Cardiac fibroblast (primary cell): ENCODE measurements at regions not wholly inside any gene's neighbourhood (a gene's known extent, or its start where the extent isn't known, plus 50 kb on each side); places are given as distances from the start of the nearest gene placed in this dataset.

Experiments
- DNase-seq, 2 donors: peaks; one replicate each; pipeline versions ENCODE4 v3.0.0 to v3.0.0-alpha.2; 2010; ENCODE audit warnings: low read depth in 2 of 2
- H3K4me3 ChIP-seq, 2 donors: replicated peaks in 1 of 2; 1 replicate in 1 of 2; 2 replicates in 1 of 2; pipeline ENCODE4 v1.5.1; 2011; ENCODE audit warnings: low read depth in 2 of 2, low read length in 2 of 2, mild to moderate bottlenecking in 2 of 2, moderate library complexity in 1 of 2
- TF ChIP-seq, protein P1 (sequence below): IDR thresholded peaks from one replicate; pipeline ENCODE4 v1.5.1; 2011; ENCODE audit warnings: low read depth, mild to moderate bottlenecking, low read length, inconsistent platforms

DNA sequence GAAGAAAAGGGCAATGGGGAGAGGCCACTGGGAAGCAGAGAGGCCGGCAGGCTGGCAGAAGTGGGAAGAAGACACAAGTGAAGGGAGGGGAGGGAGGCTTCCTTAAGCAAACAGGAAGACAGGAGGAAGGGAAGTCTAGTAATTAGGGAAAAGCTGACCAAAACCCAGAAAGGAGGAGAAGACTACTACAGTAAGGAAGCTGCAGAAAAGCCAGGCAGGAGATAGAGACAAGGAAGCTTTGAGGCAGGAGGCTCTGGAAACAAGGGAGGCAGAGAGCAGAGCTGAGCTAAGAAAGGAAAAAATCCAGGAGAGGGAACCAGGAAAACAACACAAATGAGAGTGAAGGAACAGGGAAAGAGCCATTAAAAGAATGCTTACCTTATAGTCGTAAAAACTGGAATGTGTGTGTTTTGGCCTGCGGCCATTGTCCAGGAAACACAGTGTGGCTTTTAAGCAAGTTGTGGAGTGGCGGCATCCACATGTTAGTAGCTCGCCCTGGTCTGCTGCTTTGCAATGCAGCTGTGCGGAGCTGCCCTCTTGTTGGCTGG, 317.1 kb upstream of the CLINT1 start:
- no peak overlapping the region for H3K4me3 ChIP-seq
- TF ChIP-seq, protein P1, sequence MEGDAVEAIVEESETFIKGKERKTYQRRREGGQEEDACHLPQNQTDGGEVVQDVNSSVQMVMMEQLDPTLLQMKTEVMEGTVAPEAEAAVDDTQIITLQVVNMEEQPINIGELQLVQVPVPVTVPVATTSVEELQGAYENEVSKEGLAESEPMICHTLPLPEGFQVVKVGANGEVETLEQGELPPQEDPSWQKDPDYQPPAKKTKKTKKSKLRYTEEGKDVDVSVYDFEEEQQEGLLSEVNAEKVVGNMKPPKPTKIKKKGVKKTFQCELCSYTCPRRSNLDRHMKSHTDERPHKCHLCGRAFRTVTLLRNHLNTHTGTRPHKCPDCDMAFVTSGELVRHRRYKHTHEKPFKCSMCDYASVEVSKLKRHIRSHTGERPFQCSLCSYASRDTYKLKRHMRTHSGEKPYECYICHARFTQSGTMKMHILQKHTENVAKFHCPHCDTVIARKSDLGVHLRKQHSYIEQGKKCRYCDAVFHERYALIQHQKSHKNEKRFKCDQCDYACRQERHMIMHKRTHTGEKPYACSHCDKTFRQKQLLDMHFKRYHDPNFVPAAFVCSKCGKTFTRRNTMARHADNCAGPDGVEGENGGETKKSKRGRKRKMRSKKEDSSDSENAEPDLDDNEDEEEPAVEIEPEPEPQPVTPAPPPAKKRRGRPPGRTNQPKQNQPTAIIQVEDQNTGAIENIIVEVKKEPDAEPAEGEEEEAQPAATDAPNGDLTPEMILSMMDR: no peak
- DNase-seq: no peak

DNA sequence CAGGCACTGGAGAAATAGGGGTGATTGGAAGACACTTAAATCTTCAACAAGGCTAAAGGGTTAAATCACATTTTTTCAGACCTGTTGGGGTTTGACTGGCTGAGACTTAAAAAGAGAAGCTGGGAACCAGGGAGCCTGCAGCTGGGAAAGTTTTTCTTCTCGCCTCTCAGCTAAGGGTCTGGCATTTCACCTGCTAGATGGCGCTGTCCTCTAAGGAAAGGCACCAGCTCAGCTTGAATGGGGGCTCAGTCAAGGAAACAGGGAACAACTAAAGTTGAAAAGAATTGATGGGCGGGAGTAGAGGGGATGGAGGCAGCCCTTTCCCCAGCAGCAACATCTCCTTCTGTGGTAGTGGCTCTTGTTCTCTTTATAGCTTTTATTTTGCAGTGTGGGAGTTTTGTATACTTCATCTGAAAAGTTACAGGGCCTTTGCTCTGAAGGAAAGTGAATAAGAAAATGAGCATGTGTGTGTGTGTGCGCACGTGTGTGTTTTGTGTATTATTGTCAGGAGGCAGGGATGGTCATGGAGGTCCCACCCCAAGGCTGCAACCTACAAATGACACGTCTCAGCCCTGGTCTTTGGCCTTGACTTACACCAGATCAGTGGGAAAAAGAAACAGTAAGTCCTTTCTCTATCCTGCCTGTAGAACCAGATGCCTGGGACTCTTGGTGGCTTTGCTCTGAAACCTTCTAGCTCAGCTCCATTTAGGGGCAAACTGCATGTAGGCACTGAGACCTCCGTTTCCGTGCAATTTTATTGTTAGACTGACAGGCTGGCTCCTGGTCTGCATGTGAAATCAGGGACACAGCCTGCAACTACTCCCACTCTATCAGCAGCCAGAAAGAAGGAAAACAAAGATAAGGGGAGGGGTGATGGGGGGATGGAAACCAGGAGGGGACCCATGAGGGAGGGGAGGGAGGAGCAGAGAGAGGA, 316.2 kb upstream of the CLINT1 start:
- H3K4me3 ChIP-seq: no peak overlapping the region
- TF ChIP-seq, protein P1: peak; percentile 88
- peak; percentile 76 to 78 for DNase-seq

DNA sequence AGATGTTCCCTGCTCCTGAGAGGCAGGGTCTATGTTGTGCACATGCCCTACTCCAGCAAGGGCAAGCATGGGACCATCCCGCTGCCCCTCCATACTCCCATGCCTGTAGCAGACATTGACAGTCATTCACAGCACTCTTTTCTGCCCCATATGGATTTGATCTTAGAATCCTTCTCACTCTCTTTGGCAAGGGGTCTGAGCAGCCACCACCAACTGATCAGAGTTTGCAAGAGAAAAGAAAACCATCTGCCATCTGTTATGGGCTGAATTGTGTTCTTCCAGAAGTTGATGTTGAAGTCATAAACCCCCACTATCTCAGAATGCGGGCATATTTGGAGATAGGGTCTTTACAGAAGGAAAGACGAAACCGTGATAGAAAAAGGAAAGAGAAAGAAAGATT, 315.1 kb upstream of the CLINT1 start:
- no peak overlapping the region for H3K4me3 ChIP-seq
- TF ChIP-seq, protein P1: no peak
- DNase-seq: no peak

DNA sequence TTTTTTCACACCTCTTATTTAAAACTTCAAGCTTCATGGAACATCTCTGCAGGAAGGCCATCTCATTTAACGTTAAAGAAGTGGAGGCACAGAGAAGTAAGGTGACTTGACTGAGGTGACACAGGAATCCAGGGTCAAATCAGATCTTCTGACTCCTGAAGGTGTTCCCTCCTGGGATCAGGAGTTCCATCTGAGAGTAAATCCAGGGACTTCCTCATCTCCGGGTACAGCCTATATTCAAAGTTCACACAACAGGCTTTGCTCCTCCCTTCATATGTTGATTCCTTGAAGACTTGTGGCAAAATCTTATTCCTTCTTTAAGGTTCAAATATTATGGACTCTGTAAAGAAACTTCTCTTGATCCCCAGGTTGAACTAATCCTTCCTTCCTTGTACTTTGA, 313.1 kb upstream of the CLINT1 start:
- H3K4me3 ChIP-seq: no peak overlapping the region
- TF ChIP-seq, protein P1: no peak
- DNase-seq: no peak

DNA sequence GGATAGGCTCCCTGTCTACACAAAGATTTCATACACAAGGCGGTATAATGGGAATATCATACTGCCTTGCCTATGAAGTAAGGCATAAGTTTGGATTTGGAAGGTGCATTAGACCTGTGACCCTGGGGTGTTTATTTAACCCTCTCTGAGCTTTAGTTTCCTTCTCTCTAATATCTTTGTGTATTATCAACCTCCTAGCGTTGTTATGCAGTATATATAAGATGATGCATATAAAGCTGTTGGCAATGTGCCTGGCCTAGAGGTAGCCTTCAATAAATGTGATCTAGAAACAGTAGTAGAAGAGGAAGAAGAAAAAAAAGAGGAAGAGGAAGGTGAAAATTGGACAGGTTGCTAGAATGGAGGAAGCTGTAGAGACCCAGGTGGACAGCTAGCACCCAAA, 311.6 kb upstream of the CLINT1 start:
- TF ChIP-seq, protein P1: no peak
- H3K4me3 ChIP-seq: no peak overlapping the region
- DNase-seq: no peak

DNA sequence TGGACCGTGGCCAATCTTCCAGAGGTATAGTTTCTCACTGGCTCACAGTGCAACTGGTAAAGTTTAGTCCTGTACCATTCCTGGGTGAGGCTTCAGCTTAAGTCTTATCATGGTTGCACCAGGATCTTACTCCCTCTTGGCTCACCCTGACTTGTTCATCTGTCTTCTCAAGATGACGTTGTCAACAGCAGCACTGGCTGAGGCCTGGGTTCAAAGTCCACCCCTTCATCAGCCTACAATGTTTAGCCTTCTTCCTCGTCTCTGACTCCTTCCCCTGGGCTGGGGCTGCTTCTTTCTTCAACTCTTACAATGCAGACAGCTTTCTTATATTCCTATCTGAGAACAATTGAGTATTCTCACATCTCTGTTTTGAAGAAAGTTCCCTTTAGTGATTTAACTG, 311.1 kb upstream of the CLINT1 start:
- no peak overlapping the region for H3K4me3 ChIP-seq

More for the DNA sequence above, 311.1 kb upstream of the CLINT1 start:
- no peak for DNase-seq
- TF ChIP-seq, protein P1: no peak
